ENCODE measurements at regions not wholly inside any gene's neighbourhood (a gene's known extent, or its start where the extent isn't known, plus 50 kb on each side); places are given as distances from the start of the nearest gene placed in this dataset.

DNA sequence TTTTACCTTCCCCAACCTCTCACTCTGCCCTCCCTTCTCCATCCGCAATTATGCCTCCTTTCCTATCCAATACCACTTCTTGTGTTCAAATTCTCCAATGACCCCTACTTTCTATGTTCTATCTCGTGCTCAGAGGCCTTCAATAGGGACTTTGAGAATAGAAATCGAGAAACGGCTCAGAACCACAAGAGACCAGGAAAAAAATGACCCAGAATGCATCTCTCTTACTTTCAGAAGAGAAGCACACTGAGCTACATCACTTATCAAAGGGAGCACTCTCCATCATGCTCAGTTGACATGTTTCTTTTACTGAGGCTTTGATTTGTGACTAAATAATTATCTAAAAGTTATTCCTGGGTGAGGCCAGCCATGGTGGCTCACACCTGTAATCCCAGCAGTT lies 162.4 kb upstream of the PRICKLE2 start:
- TF ChIP-seq, protein P1, sequence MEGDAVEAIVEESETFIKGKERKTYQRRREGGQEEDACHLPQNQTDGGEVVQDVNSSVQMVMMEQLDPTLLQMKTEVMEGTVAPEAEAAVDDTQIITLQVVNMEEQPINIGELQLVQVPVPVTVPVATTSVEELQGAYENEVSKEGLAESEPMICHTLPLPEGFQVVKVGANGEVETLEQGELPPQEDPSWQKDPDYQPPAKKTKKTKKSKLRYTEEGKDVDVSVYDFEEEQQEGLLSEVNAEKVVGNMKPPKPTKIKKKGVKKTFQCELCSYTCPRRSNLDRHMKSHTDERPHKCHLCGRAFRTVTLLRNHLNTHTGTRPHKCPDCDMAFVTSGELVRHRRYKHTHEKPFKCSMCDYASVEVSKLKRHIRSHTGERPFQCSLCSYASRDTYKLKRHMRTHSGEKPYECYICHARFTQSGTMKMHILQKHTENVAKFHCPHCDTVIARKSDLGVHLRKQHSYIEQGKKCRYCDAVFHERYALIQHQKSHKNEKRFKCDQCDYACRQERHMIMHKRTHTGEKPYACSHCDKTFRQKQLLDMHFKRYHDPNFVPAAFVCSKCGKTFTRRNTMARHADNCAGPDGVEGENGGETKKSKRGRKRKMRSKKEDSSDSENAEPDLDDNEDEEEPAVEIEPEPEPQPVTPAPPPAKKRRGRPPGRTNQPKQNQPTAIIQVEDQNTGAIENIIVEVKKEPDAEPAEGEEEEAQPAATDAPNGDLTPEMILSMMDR (IDR thresholded peaks at IDR 0.05), result no peak
- no peak for TF ChIP-seq POLR2A (IDR thresholded peaks at IDR 0.05)
